ENCODE measurements at regions not wholly inside any gene's neighbourhood (a gene's known extent, or its start where the extent isn't known, plus 50 kb on each side); places are given as distances from the start of the nearest gene placed in this dataset.

DNA sequence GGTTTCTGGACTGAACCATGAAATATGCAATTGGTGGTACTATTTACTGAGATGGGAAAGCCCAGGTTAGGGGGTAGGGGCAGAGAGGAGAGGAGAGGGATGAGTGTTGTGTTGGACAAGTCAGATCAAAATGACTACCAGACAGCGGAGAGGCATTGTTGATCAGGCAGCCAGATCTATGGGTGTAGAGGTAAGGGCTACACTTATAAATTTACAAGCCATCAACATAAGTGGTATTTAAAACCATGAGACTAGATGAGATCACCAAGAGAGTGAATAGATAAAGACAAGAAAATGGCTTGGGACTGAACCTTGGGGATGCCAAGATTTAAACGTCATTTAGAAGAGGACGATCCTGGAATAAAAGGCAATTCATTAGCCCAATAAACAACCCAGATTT lies 123.4 kb downstream of the NXPE2 start:
- no peak for TF ChIP-seq CTCF (conservative IDR thresholded peaks at IDR 0.05 in 1 of 2, IDR thresholded peaks at IDR 0.05 in 1 of 2; ENCODE audit: low read depth in 1 of 2, low read length in 2 of 2)
- no peak for TF ChIP-seq EZH2 (IDR thresholded peaks at IDR 0.05; ENCODE audit: low read length, missing control alignments)
